Hepatocyte (in vitro differentiated cells): ENCODE measurements at regions not wholly inside any gene's neighbourhood (a gene's known extent, or its start where the extent isn't known, plus 50 kb on each side); places are given as distances from the start of the nearest gene placed in this dataset.

Experiments
- DNase-seq: peaks from one replicate; pipeline ENCODE4 v3.0.0-alpha.2; 2016; ENCODE audit warnings: low spot score
- H2AFZ ChIP-seq: fragments of 200-600 bp; sonication (generic); 2 replicates; pipeline ENCODE4 v1.6.0; 2016; ENCODE audit warnings: antibody characterized with exemption, mild to moderate bottlenecking
- H3K27ac ChIP-seq: fragments of 200-600 bp; sonication (generic); 2 replicates; pipeline ENCODE4 v1.5.1; 2016; ENCODE audit warnings: mild to moderate bottlenecking
- H3K27me3 ChIP-seq: fragments of 200-600 bp; sonication (generic); 2 replicates; pipeline ENCODE4 v1.6.1; 2016
- H3K36me3 ChIP-seq: fragments of 200-600 bp; sonication (generic); replicated peaks from 2 replicates; pipeline ENCODE4 v1.5.1; 2016; ENCODE audit warnings: low read depth; ENCODE audit not compliant: insufficient read depth
- H3K4me1 ChIP-seq: fragments of 200-600 bp; sonication (generic); 2 replicates; pipeline ENCODE4 v1.5.1; 2016; ENCODE audit warnings: mild to moderate bottlenecking, moderate library complexity; ENCODE audit not compliant: insufficient read depth
- H3K4me2 ChIP-seq: fragments of 200-600 bp; sonication (generic); 2 replicates; pipeline ENCODE4 v1.6.0; 2016
- H3K4me3 ChIP-seq: fragments of 200-600 bp; sonication (generic); 2 replicates; pipeline ENCODE4 v1.5.1; 2016; ENCODE audit warnings: mild to moderate bottlenecking
- H3K79me2 ChIP-seq: fragments of 200-600 bp; sonication (generic); 2 replicates; pipeline ENCODE4 v1.6.0; 2017; ENCODE audit warnings: mild to moderate bottlenecking
- H3K9me2 ChIP-seq: fragments of 200-600 bp; sonication (generic); replicated peaks from 2 replicates; pipeline ENCODE4 v1.6.0; 2017; ENCODE audit warnings: mild to moderate bottlenecking; ENCODE audit not compliant: insufficient read depth
- H3K9me3 ChIP-seq: fragments of 200-600 bp; sonication (generic); 2 replicates; pipeline ENCODE4 v1.5.1; 2016; ENCODE audit warnings: low read depth, mild to moderate bottlenecking
- H4K20me1 ChIP-seq: fragments of 200-600 bp; sonication (generic); 2 replicates; pipeline ENCODE4 v1.6.0; 2016; ENCODE audit warnings: mild to moderate bottlenecking; ENCODE audit not compliant: insufficient read depth, poor library complexity, severe bottlenecking
- CTCF ChIP-seq: fragments of 200-600 bp; sonication (generic); IDR thresholded peaks from 2 replicates; pipeline ENCODE4 v1.5.1; 2016; ENCODE audit warnings: antibody characterized with exemption, mild to moderate bottlenecking; ENCODE audit not compliant: poor library complexity
- EZH2 ChIP-seq: fragments of 200-600 bp; sonication (generic); IDR thresholded peaks from 2 replicates; pipeline ENCODE4 v1.6.1; 2016; ENCODE audit warnings: antibody characterized with exemption, mild to moderate bottlenecking, borderline replicate concordance
- EZH2phosphoT487 ChIP-seq: fragments of 200-600 bp; sonication (generic); IDR thresholded peaks from one replicate; pipeline ENCODE4 v1.6.1; 2018; ENCODE audit warnings: antibody characterized with exemption, mild to moderate bottlenecking, low read depth, moderate library complexity; ENCODE audit not compliant: unreplicated experiment, severe bottlenecking
- WGBS: methylation state at CpG from one replicate; pipeline ENCODE4 v1.1.6; 2016; ENCODE audit warnings: low lambda C conversion rate; ENCODE audit errors: missing lambda C conversion rate; 5-methylcytosine and 5-hydroxymethylcytosine counted together

GRCh38 chr3:126274735-126275619 lies 82.2 kb downstream of the KLF15 start:
- no peaks in the 10 kb centered on the region for H3K79me2 ChIP-seq
- H3K36me3 ChIP-seq: no peaks in the 10 kb centered on the region
- H3K4me3 ChIP-seq: no peak overlapping the region
- H3K4me2 ChIP-seq: no peak overlapping the region
- no peak for DNase-seq
- no peaks in the 10 kb centered on the region for H4K20me1 ChIP-seq
- H3K27ac ChIP-seq: no peak overlapping the region
- H3K9me3 ChIP-seq: no peaks in the 10 kb centered on the region
- WGBS: 79% methylated on average over 9 of the region's 10 CpGs
- no peak for TF ChIP-seq CTCF
- no peak for TF ChIP-seq EZH2phosphoT487
- TF ChIP-seq EZH2: no peak
- no peak overlapping the region for H2AFZ ChIP-seq
- H3K27me3 ChIP-seq: no peaks in the 10 kb centered on the region
- H3K9me2 ChIP-seq: no peaks in the 10 kb centered on the region
- no peaks in the 10 kb centered on the region for H3K4me1 ChIP-seq

GRCh38 chr3:126270145-126270811 lies 86.9 kb downstream of the KLF15 start:
- peaks cover 8% of the 10 kb centered on the region for H3K4me1 ChIP-seq
- H2AFZ ChIP-seq: no peak overlapping the region

GRCh38 chr3:126269354-126269753 lies 87.9 kb downstream of the KLF15 start:
- Histone ChIP-seq H2AFZ (no peak overlapping the region), H3K79me2 (no peaks in the 10 kb centered on the region), H3K4me2 (no peak overlapping the region), H3K27me3 (no peaks in the 10 kb centered on the region), H3K27ac (no peak overlapping the region), H3K4me1 (peaks cover 14% of the 10 kb centered on the region), H3K9me3 (no peaks in the 10 kb centered on the region), H3K36me3 (no peaks in the 10 kb centered on the region), H3K4me3 (no peak overlapping the region), H3K9me2 (no peaks in the 10 kb centered on the region), H4K20me1 (no peaks in the 10 kb centered on the region)
- no peak for DNase-seq
- TF ChIP-seq EZH2phosphoT487 (no peak), CTCF (no peak), EZH2 (no peak)
- 83% methylated on average over 4 of the region's 4 CpGs for WGBS

More at GRCh38 chr3:126270145-126270811, 86.9 kb downstream of the KLF15 start:
- Histone ChIP-seq H4K20me1 (no peaks in the 10 kb centered on the region), H3K27me3 (no peaks in the 10 kb centered on the region), H3K27ac (no peak overlapping the region), H3K4me3 (no peak overlapping the region), H3K79me2 (no peaks in the 10 kb centered on the region), H3K36me3 (no peaks in the 10 kb centered on the region), H3K9me3 (no peaks in the 10 kb centered on the region), H3K9me2 (no peaks in the 10 kb centered on the region), H3K4me2 (no peak overlapping the region)
- no peak for DNase-seq
- TF ChIP-seq EZH2phosphoT487: no peak
- no peak for TF ChIP-seq EZH2
- no peak for TF ChIP-seq CTCF
- WGBS: 86% methylated on average over 9 of the region's 9 CpGs
